H9 (cell line): ENCODE measurements at regions not wholly inside any gene's neighbourhood (a gene's known extent, or its start where the extent isn't known, plus 50 kb on each side); places are given as distances from the start of the nearest gene placed in this dataset.

Experiments
- DNase-seq: peaks from one replicate; pipeline ENCODE4 v3.0.0-alpha.2; 2017
- H2AFZ ChIP-seq: one replicate; pipeline ENCODE4 v1.6.1; 2013; ENCODE audit warnings: mild to moderate bottlenecking, low read length, control low read depth, moderate library complexity
- H2AK5ac ChIP-seq: 2 replicates; pipeline ENCODE4 v1.6.1; 2013; ENCODE audit warnings: low read length, control low read depth, mixed read lengths; ENCODE audit not compliant: insufficient read length
- H2BK120ac ChIP-seq: one replicate; pipeline ENCODE4 v1.6.1; 2013; ENCODE audit warnings: low read depth, mild to moderate bottlenecking, low read length, control low read depth, inconsistent platforms; ENCODE audit not compliant: poor library complexity, severe bottlenecking
- H2BK12ac ChIP-seq: 2 replicates; pipeline ENCODE4 v1.6.1; 2013; ENCODE audit warnings: low read length, control low read depth, mixed read lengths, low read depth; ENCODE audit not compliant: insufficient read length
- H2BK15ac ChIP-seq: 2 replicates; pipeline ENCODE4 v1.6.1; 2013; ENCODE audit warnings: low read depth, low read length, control low read depth
- H2BK20ac ChIP-seq: one replicate; pipeline ENCODE4 v1.6.1; 2013; ENCODE audit warnings: low read depth, mild to moderate bottlenecking, low read length, control low read depth, inconsistent platforms; ENCODE audit not compliant: poor library complexity, severe bottlenecking
- H2BK5ac ChIP-seq: 2 replicates; pipeline ENCODE4 v1.6.1; 2013; ENCODE audit warnings: low read length, control low read depth, mixed read lengths; ENCODE audit not compliant: insufficient read length
- H3K14ac ChIP-seq: 2 replicates; pipeline ENCODE4 v1.6.1; 2013; ENCODE audit warnings: low read length, control low read depth; ENCODE audit not compliant: insufficient read depth
- H3K18ac ChIP-seq: 2 replicates; pipeline ENCODE4 v1.6.1; 2013; ENCODE audit warnings: low read depth, mild to moderate bottlenecking, mixed read lengths, low read length, control low read depth; ENCODE audit not compliant: insufficient read length
- H3K23ac ChIP-seq: 2 replicates; pipeline ENCODE4 v1.6.1; 2013; ENCODE audit warnings: low read length, control low read depth, mixed read lengths, low read depth; ENCODE audit not compliant: insufficient read length
- H3K23me2 ChIP-seq: 2 replicates; pipeline ENCODE4 v1.6.1; 2013; ENCODE audit warnings: low read depth, mild to moderate bottlenecking, mixed read lengths, low read length, control low read depth; ENCODE audit not compliant: insufficient read length, poor library complexity, severe bottlenecking
- H3K27ac ChIP-seq: 2 replicates; pipeline ENCODE4 v1.5.1; 2013; ENCODE audit warnings: low read length, control low read depth, mixed read lengths, low read depth; ENCODE audit not compliant: insufficient read length
- H3K27me3 ChIP-seq: 2 replicates; pipeline ENCODE4 v1.6.1; 2013; ENCODE audit warnings: low read length, control low read depth, inconsistent platforms; ENCODE audit not compliant: insufficient read depth
- H3K4ac ChIP-seq: 2 replicates; pipeline ENCODE4 v1.6.1; 2013; ENCODE audit warnings: low read depth, mild to moderate bottlenecking, control low read depth, inconsistent platforms, low read length, moderate library complexity
- H3K4me1 ChIP-seq: 2 replicates; pipeline ENCODE4 v1.6.1; 2013; ENCODE audit warnings: low read length, control low read depth, inconsistent platforms; ENCODE audit not compliant: insufficient read depth
- H3K4me2 ChIP-seq: 2 replicates; pipeline ENCODE4 v1.6.1; 2013; ENCODE audit warnings: low read length, control low read depth, mixed read lengths; ENCODE audit not compliant: insufficient read length, insufficient read depth
- H3K56ac ChIP-seq: 2 replicates; pipeline ENCODE4 v1.6.1; 2013; ENCODE audit warnings: low read depth, mild to moderate bottlenecking, mixed read lengths, low read length, control low read depth; ENCODE audit not compliant: insufficient read length
- H3K79me1 ChIP-seq: 2 replicates; pipeline ENCODE4 v1.6.1; 2013; ENCODE audit warnings: low read depth, mild to moderate bottlenecking, moderate library complexity, low read length, control low read depth, inconsistent platforms; ENCODE audit not compliant: insufficient read depth, poor library complexity, severe bottlenecking
- H3K79me2 ChIP-seq: 2 replicates; pipeline ENCODE4 v1.6.1; 2013; ENCODE audit warnings: low read length, control low read depth, inconsistent platforms; ENCODE audit not compliant: insufficient read depth
- H3K9ac ChIP-seq: 2 replicates; pipeline ENCODE4 v1.6.1; 2013; ENCODE audit warnings: low read length, control low read depth, mixed read lengths; ENCODE audit not compliant: insufficient read length; ENCODE audit errors: extremely low read depth
- H3K9me3 ChIP-seq: one replicate; pipeline ENCODE4 v1.6.1; 2013; ENCODE audit warnings: low read depth, low read length, inconsistent platforms; ENCODE audit not compliant: control insufficient read depth
- H3T11ph ChIP-seq: one replicate; pipeline ENCODE4 v1.6.1; 2013; ENCODE audit warnings: mild to moderate bottlenecking, low read length, control low read depth, inconsistent platforms
- H4K20me1 ChIP-seq: one replicate; pipeline ENCODE4 v1.6.1; 2013; ENCODE audit not compliant: control insufficient read depth, insufficient read length, insufficient read depth
- H4K5ac ChIP-seq: 2 replicates; pipeline ENCODE4 v1.6.1; 2013; ENCODE audit warnings: low read depth, mild to moderate bottlenecking, mixed read lengths, low read length, control low read depth; ENCODE audit not compliant: insufficient read length
- H4K8ac ChIP-seq: replicated peaks from 2 replicates; pipeline ENCODE4 v1.6.1; 2013; ENCODE audit warnings: low read length, control low read depth, mixed read lengths, low read depth; ENCODE audit not compliant: insufficient read length
- H4K91ac ChIP-seq: 2 replicates; pipeline ENCODE4 v1.6.1; 2013; ENCODE audit warnings: low read depth, mild to moderate bottlenecking, moderate library complexity, mixed read lengths, low read length, control low read depth; ENCODE audit not compliant: insufficient read length
- H3K27ac Mint-ChIP-seq, 3 experiments: 2 replicates in 2 of 3; 3 replicates in 1 of 3; pipeline ENCODE4 v1.8.0; 2020 to 2021; ENCODE audit warnings: mixed read lengths in 3 of 3, mild to moderate bottlenecking in 1 of 3, moderate library complexity in 1 of 3
- H3K27me3 Mint-ChIP-seq: 2 replicates; pipeline ENCODE4 v1.8.0; 2021; ENCODE audit warnings: low read depth, mild to moderate bottlenecking, moderate library complexity, mixed read lengths
- H3K36me3 Mint-ChIP-seq, 3 experiments: 2 replicates in 2 of 3; 3 replicates in 1 of 3; pipeline ENCODE4 v1.8.0; 2020 to 2021; ENCODE audit warnings: low read depth in 3 of 3, mixed read lengths in 3 of 3; ENCODE audit not compliant: insufficient read depth in 1 of 3
- H3K4me1 Mint-ChIP-seq, 2 experiments: 2 replicates each; pipeline ENCODE4 v1.8.0; 2020; ENCODE audit warnings: mixed read lengths in 2 of 2
- H3K4me3 Mint-ChIP-seq, 2 experiments: 2 replicates in 1 of 2; 3 replicates in 1 of 2; pipeline ENCODE4 v1.8.0; 2020 to 2021; ENCODE audit warnings: mild to moderate bottlenecking in 2 of 2, mixed read lengths in 2 of 2, moderate library complexity in 1 of 2
- H3K9me3 Mint-ChIP-seq, 2 experiments: 2 replicates in 1 of 2; 3 replicates in 1 of 2; pipeline ENCODE4 v1.8.0; 2020; ENCODE audit warnings: mild to moderate bottlenecking in 2 of 2, mixed read lengths in 2 of 2, moderate library complexity in 1 of 2
- WGBS: extraction: QIAGEN DNeasy Blood & Tissue Kit; methylation state at CpG from one replicate; pipeline ENCODE4 v1.1.7; 2013; ENCODE audit warnings: missing lambda C conversion rate, low lambda C conversion rate, mixed read lengths; ENCODE audit not compliant: insufficient read length; ENCODE audit errors: extremely low coverage; 5-methylcytosine and 5-hydroxymethylcytosine counted together
- TF ChIP-seq, protein P1 (sequence below): fragments of 200-600 bp; sonication (generic); conservative IDR thresholded peaks from 3 replicates; pipeline ENCODE4 v1.8.0; 2021; ENCODE audit warnings: antibody characterized with exemption, mild to moderate bottlenecking

DNA sequence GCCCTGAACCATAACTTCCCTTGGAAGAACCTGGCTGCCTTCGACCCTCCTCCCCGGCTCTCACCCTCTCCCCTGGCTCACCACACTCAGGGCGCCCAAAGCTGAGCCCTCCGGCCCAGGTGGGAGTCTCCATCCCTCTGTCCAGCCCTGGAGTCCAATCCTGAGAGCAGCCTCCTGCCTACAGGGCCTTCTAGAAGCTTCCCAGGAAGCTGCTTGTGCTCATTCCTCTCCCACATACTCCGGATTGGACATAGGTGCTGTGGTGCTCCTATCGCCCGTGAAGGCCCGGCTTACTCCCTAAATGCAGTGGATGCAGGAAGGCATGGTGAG lies 1332.0 kb downstream of the BRD1 start:
- H2BK15ac ChIP-seq = no peak overlapping the region
- peaks cover 0 to 10% (median 4%) of the 10 kb centered on the region in 3 experiments; a peak in 2 of 7 replicates for H3K36me3 Mint-ChIP-seq
- no peak overlapping the region for H2BK20ac ChIP-seq
- H2BK120ac ChIP-seq = no peak overlapping the region
- TF ChIP-seq, protein P1, sequence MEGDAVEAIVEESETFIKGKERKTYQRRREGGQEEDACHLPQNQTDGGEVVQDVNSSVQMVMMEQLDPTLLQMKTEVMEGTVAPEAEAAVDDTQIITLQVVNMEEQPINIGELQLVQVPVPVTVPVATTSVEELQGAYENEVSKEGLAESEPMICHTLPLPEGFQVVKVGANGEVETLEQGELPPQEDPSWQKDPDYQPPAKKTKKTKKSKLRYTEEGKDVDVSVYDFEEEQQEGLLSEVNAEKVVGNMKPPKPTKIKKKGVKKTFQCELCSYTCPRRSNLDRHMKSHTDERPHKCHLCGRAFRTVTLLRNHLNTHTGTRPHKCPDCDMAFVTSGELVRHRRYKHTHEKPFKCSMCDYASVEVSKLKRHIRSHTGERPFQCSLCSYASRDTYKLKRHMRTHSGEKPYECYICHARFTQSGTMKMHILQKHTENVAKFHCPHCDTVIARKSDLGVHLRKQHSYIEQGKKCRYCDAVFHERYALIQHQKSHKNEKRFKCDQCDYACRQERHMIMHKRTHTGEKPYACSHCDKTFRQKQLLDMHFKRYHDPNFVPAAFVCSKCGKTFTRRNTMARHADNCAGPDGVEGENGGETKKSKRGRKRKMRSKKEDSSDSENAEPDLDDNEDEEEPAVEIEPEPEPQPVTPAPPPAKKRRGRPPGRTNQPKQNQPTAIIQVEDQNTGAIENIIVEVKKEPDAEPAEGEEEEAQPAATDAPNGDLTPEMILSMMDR = no peak
- no peak overlapping the region for H3K27ac ChIP-seq
- peak overlapping the region in 1 of 2 experiments; percentile 42; a peak in 1 of 5 replicates for H3K4me3 Mint-ChIP-seq
- H3K56ac ChIP-seq = no peak overlapping the region
- H2AFZ ChIP-seq = no peak overlapping the region
- H4K91ac ChIP-seq = no peak overlapping the region
- H3K23me2 ChIP-seq = peaks cover 8% of the 10 kb centered on the region
- no peak overlapping the region for H2AK5ac ChIP-seq
- H3K23ac ChIP-seq = no peak overlapping the region
- H2BK5ac ChIP-seq = no peak overlapping the region
- H3K4ac ChIP-seq = no peak overlapping the region
- H3K9ac ChIP-seq = no peak overlapping the region
- no peak overlapping the region for H3K27ac Mint-ChIP-seq
- H3T11ph ChIP-seq = no peak overlapping the region
- H3K9me3 Mint-ChIP-seq = no peaks in the 10 kb centered on the region
- peaks cover 3% of the 10 kb centered on the region for H3K79me1 ChIP-seq
- 0 out of 2 replicates have a peak overlapping the region, but pooled peaks have one; percentile 17 for H3K14ac ChIP-seq
- no peaks in the 10 kb centered on the region for H4K20me1 ChIP-seq
- no peak overlapping the region for H4K5ac ChIP-seq
- H3K4me2 ChIP-seq = no peak overlapping the region
- no peak overlapping the region for H2BK12ac ChIP-seq
- H3K4me1 Mint-ChIP-seq = peaks cover 45 to 70% of the 10 kb centered on the region in 2 experiments
- no peak overlapping the region for H4K8ac ChIP-seq
- H3K27me3 ChIP-seq = no peaks in the 10 kb centered on the region
- H3K9me3 ChIP-seq = no peaks in the 10 kb centered on the region
- no peak for DNase-seq
- H3K4me1 ChIP-seq = peaks cover 7% of the 10 kb centered on the region; the same call in 1 of the 2 replicates
- H3K79me2 ChIP-seq = peaks cover 10% of the 10 kb centered on the region; the same call in 1 of the 2 replicates
- peaks cover 15% of the 10 kb centered on the region for H3K27me3 Mint-ChIP-seq
- H3K18ac ChIP-seq = no peak overlapping the region
- WGBS = no CpG with 5 or more reads among the region's 8 CpGs
